HUES48 (cell line): ENCODE measurements at regions not wholly inside any gene's neighbourhood (a gene's known extent, or its start where the extent isn't known, plus 50 kb on each side); places are given as distances from the start of the nearest gene placed in this dataset.

Experiments used
- H3K27ac ChIP-seq: one replicate; pipeline ENCODE4 v1.7.0; 2013; ENCODE audit warnings: low read depth, low read length, inconsistent platforms
- H3K27me3 ChIP-seq: 2 replicates; pipeline ENCODE4 v1.6.1; 2013; ENCODE audit warnings: mild to moderate bottlenecking, low read length; ENCODE audit not compliant: control insufficient read depth, insufficient read depth
- H3K36me3 ChIP-seq: 2 replicates; pipeline ENCODE4 v1.6.1; 2013; ENCODE audit warnings: low read length; ENCODE audit not compliant: control insufficient read depth, insufficient read depth
- H3K4me1 ChIP-seq: 2 replicates; pipeline ENCODE4 v1.6.1; 2013; ENCODE audit warnings: mild to moderate bottlenecking, low read length; ENCODE audit not compliant: control insufficient read depth, insufficient read depth
- H3K4me3 ChIP-seq: 2 replicates; pipeline ENCODE4 v1.5.1; 2013; ENCODE audit warnings: mild to moderate bottlenecking, low read depth, low read length
- H3K9ac ChIP-seq: 2 replicates; pipeline ENCODE4 v1.6.1; 2013; ENCODE audit warnings: mild to moderate bottlenecking, low read depth, low read length, moderate library complexity
- H3K9me3 ChIP-seq: 2 replicates; pipeline ENCODE4 v1.6.1; 2013; ENCODE audit warnings: low read length; ENCODE audit not compliant: control insufficient read depth, insufficient read depth

DNA sequence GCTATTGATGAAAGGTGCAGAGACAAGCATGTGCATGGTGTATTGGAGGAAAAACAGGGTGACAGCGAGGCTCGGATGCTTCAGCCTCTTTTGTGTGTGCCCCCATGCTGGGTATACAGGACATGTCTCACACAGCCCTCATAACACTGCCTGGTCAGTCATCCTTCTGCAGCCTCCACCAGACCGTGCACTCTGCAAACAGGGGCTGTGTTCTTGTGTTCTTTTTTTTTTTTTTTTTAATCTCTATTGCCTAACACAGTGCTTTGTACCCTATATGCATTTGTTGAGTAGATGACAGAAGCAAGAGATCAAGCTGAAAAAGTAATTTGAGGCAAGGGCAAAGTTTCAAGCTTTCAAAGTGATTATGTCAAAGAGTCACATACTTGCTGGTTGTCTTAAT, 367.2 kb upstream of the SLITRK1 start:
- no peaks in the 10 kb centered on the region for H3K27me3 ChIP-seq

GRCh38 chr13:84243340-84243739, 361.1 kb upstream of the SLITRK1 start:
- no peak overlapping the region for H3K9ac ChIP-seq
- no peaks in the 10 kb centered on the region for H3K27me3 ChIP-seq
- H3K4me1 ChIP-seq = no peaks in the 10 kb centered on the region
- H3K27ac ChIP-seq = no peak overlapping the region
- no peak overlapping the region for H3K4me3 ChIP-seq
- H3K9me3 ChIP-seq = no peaks in the 10 kb centered on the region
- H3K36me3 ChIP-seq = no peaks in the 10 kb centered on the region

More for the DNA sequence above, 367.2 kb upstream of the SLITRK1 start:
- Histone ChIP-seq H3K9me3 (peaks cover 14% of the 10 kb centered on the region), H3K36me3 (no peaks in the 10 kb centered on the region), H3K9ac (no peak overlapping the region), H3K27ac (no peak overlapping the region), H3K4me1 (no peaks in the 10 kb centered on the region), H3K4me3 (no peak overlapping the region)

- Histone ChIP-seq H3K9ac (no peak overlapping the region), H3K27ac (no peak overlapping the region), H3K9me3 (no peaks in the 10 kb centered on the region), H3K4me3 (no peak overlapping the region), H3K36me3 (no peaks in the 10 kb centered on the region), H3K27me3 (no peaks in the 10 kb centered on the region), H3K4me1 (no peaks in the 10 kb centered on the region)
These were observed 356.8 kb upstream of the SLITRK1 start for GRCh38 chr13:84239032-84239431.

DNA sequence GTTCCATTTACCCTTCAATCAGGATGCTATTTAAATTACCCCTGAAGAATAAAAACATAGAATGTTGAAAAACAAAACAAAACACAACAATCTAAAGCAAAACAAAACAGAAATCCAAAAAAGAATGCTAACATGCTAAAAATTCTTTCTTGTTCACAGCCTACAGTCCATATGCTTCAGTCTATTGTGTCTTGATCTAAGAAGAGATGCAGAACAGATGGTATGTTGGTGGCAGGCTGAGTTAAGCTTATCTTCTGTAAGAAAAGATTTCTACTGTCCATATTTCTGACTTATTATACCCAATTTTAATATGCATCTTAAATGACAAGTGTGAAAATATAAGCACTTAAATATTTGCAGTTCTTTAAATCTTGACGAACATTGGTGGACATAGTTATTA, 356.1 kb upstream of the SLITRK1 start:
- Histone ChIP-seq H3K9me3 (no peaks in the 10 kb centered on the region), H3K36me3 (no peaks in the 10 kb centered on the region), H3K9ac (no peak overlapping the region), H3K27me3 (no peaks in the 10 kb centered on the region), H3K4me1 (no peaks in the 10 kb centered on the region), H3K4me3 (no peak overlapping the region), H3K27ac (no peak overlapping the region)

GRCh38 chr13:84237143-84237542, 354.9 kb upstream of the SLITRK1 start:
- Histone ChIP-seq H3K4me3 (no peak overlapping the region), H3K27me3 (no peaks in the 10 kb centered on the region), H3K36me3 (no peaks in the 10 kb centered on the region), H3K4me1 (no peaks in the 10 kb centered on the region), H3K27ac (no peak overlapping the region), H3K9me3 (no peaks in the 10 kb centered on the region), H3K9ac (no peak overlapping the region)

GRCh38 chr13:84234416-84234815, 352.1 kb upstream of the SLITRK1 start:
- H3K9ac ChIP-seq = no peak overlapping the region
- H3K9me3 ChIP-seq = no peaks in the 10 kb centered on the region
- peaks cover 10% of the 10 kb centered on the region; the same call in 1 of the 2 replicates for H3K4me1 ChIP-seq
- no peaks in the 10 kb centered on the region for H3K36me3 ChIP-seq
- H3K27me3 ChIP-seq = no peaks in the 10 kb centered on the region
- no peak overlapping the region for H3K4me3 ChIP-seq
- no peak overlapping the region for H3K27ac ChIP-seq

DNA sequence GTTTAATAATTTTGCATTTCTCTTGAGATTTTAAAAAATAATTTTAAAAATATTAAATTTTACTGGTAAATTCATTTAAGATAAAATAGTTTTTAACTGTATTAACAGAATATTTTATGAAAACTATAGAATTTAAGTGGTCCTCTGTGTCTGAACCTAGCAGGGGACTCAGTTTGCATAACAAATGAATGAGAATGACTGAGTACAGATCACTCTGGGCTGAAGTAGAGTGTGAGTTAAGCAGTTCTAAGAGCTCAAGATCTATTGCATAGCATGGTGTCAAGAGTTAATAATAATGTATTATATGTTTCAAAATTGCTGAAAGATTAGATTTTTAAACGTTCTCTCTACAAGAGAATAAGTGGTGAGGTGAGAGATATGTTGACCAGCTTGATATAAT, 348.3 kb upstream of the SLITRK1 start:
- Histone ChIP-seq H3K9ac (no peak overlapping the region), H3K9me3 (no peaks in the 10 kb centered on the region), H3K27me3 (no peaks in the 10 kb centered on the region)

DNA sequence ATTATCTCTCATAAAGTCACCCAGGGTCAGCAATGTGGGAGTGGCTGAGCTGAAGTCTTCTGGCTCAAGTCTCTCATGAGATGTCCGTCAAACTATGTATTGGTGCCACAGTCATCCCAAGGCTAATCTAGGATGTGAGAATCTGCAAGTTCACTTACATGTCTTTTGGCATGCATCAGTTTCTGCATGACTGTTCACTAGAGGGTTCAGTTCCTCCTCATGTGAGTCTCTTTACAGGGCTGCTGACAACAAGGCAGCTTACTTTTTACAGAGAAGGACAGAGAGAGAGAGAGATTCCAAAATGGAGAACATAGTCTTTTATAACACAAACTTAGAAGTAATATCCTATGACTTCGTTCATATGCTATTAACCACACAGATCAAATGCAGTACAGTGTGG, 328.8 kb upstream of the SLITRK1 start:
- H3K4me1 ChIP-seq = peaks cover 9% of the 10 kb centered on the region; the same call in 1 of the 2 replicates
- no peak overlapping the region for H3K9ac ChIP-seq
- no peaks in the 10 kb centered on the region for H3K36me3 ChIP-seq
- H3K27me3 ChIP-seq = no peaks in the 10 kb centered on the region
- no peak overlapping the region for H3K4me3 ChIP-seq
- no peak overlapping the region for H3K27ac ChIP-seq
- no peaks in the 10 kb centered on the region for H3K9me3 ChIP-seq

More for the DNA sequence above, 348.3 kb upstream of the SLITRK1 start:
- H3K4me3 ChIP-seq = no peak overlapping the region
- H3K4me1 ChIP-seq = peaks cover 10% of the 10 kb centered on the region; the same call in 1 of the 2 replicates
- H3K27ac ChIP-seq = no peak overlapping the region
- H3K36me3 ChIP-seq = no peaks in the 10 kb centered on the region

GRCh38 chr13:84208246-84208910, 326.1 kb upstream of the SLITRK1 start:
- no peak overlapping the region for H3K27ac ChIP-seq
- no peaks in the 10 kb centered on the region for H3K36me3 ChIP-seq
- peaks cover 9% of the 10 kb centered on the region; the same call in 1 of the 2 replicates for H3K4me1 ChIP-seq
- no peaks in the 10 kb centered on the region for H3K9me3 ChIP-seq
- H3K27me3 ChIP-seq = no peaks in the 10 kb centered on the region
- H3K9ac ChIP-seq = no peak overlapping the region
- no peak overlapping the region for H3K4me3 ChIP-seq

DNA sequence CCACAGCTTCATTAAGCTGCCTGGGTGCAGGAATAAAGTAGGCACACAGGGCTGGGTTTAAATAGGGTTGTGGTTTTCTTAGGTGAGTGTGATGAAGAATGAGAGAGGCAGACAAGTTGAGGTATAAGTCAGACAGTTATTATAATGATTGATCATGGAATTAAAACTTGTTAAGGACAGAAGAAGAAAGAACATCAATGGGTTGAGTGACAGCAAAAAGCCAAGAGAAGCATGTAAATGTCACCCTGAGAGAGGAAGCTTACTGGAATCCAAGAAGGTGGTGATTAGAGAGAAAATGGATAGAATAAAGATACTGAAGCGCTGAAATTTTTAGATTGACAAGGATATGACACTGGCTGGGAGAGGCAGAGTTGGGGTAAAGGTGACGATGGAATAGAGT, 325.2 kb upstream of the SLITRK1 start:
- Histone ChIP-seq H3K36me3 (no peaks in the 10 kb centered on the region), H3K4me3 (no peak overlapping the region), H3K27me3 (no peaks in the 10 kb centered on the region), H3K9ac (no peak overlapping the region), H3K4me1 (peaks cover 9% of the 10 kb centered on the region; the same call in 1 of the 2 replicates), H3K9me3 (no peaks in the 10 kb centered on the region), H3K27ac (no peak overlapping the region)

DNA sequence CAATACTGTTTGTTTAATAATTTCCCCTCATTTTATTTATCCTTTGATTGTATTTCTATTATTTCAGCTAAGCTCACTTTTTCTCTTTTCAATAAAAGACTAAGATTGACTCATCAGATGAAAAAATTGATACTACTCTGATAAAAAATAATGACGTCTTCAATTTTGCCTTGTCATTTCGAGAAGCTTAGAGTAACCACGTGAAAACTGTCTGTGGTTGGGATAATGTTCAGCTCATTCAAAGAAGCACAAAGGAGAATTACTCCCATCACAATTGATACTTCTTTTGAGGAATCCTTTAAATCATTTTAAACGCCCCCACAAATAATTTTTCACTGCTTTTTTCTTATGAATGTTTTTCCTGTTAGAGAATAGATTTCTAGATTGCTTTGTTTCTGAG, 318.7 kb upstream of the SLITRK1 start:
- H3K27ac ChIP-seq = no peak overlapping the region

More for the DNA sequence above, 318.7 kb upstream of the SLITRK1 start:
- no peaks in the 10 kb centered on the region for H3K27me3 ChIP-seq
- no peak overlapping the region for H3K4me3 ChIP-seq
- no peak overlapping the region for H3K9ac ChIP-seq
- no peaks in the 10 kb centered on the region for H3K36me3 ChIP-seq
- H3K4me1 ChIP-seq = no peaks in the 10 kb centered on the region
- no peaks in the 10 kb centered on the region for H3K9me3 ChIP-seq
